GM12864 (cell line): ENCODE measurements at regions not wholly inside any gene's neighbourhood (a gene's known extent, or its start where the extent isn't known, plus 50 kb on each side); places are given as distances from the start of the nearest gene placed in this dataset.
"Not testable (repeated sequence)": the region's sequence is repeated elsewhere in the genome, so short reads cannot be mapped to it uniquely, and the experiment has no call there.

ENCODE experiments used
- DNase-seq: peaks from one replicate; pipeline ENCODE4 v3.0.0-alpha.2; 2011; ENCODE audit warnings: low read depth
- H3K4me3 ChIP-seq: 2 replicates; pipeline ENCODE4 v1.5.1; 2011; ENCODE audit warnings: mild to moderate bottlenecking, low read depth, low read length, control low read depth
- TF ChIP-seq, protein P1 (sequence below): IDR thresholded peaks from 2 replicates; pipeline ENCODE4 v1.5.1; 2011; ENCODE audit warnings: low read depth, mild to moderate bottlenecking, moderate library complexity, low read length, control low read depth, inconsistent platforms; ENCODE audit errors: missing control alignments

DNA sequence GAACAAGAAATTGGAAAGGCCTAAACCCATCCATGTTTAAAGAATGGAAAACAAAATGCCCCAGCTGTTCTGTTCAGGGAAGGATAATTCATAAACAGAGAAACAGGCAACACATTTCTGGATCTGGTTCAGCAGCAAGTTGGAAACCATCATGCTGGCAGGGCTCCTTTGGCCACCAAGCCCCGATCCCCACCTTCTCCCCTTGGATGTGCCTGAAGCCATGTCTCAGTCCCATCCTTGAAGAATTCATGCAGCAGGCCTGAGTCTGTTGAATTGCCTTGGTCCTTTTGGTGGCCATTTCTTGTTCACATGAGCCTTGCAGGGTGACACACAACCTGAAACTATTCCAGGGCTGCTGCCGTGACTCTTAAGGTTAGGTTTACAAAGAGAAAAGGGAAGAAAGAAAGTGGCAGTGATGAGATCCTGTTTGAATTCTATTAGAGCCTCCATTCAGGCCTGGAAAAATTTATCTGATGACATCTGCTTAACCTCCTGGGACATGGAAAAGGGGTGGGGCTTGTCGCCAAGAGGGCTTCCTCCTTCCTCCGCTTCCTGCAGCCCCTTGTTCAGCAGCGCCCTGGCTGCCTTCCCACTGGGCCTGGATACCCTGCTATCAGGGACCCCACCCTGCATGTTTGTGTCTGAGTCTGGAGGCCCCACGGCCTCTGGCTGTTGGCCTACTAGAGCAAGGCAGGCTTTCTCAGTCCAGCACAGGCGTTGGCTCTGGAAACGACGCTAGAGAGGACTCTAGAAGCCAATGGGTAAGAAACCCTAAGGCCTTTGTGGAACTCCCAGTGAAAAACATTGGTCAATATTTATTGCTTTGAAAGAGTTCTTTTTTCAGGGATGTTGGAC lies 341.9 kb downstream of the C12orf75 start:
- TF ChIP-seq, protein P1, sequence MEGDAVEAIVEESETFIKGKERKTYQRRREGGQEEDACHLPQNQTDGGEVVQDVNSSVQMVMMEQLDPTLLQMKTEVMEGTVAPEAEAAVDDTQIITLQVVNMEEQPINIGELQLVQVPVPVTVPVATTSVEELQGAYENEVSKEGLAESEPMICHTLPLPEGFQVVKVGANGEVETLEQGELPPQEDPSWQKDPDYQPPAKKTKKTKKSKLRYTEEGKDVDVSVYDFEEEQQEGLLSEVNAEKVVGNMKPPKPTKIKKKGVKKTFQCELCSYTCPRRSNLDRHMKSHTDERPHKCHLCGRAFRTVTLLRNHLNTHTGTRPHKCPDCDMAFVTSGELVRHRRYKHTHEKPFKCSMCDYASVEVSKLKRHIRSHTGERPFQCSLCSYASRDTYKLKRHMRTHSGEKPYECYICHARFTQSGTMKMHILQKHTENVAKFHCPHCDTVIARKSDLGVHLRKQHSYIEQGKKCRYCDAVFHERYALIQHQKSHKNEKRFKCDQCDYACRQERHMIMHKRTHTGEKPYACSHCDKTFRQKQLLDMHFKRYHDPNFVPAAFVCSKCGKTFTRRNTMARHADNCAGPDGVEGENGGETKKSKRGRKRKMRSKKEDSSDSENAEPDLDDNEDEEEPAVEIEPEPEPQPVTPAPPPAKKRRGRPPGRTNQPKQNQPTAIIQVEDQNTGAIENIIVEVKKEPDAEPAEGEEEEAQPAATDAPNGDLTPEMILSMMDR = no peak
- no peak overlapping the region for H3K4me3 ChIP-seq
- no peak for DNase-seq

DNA sequence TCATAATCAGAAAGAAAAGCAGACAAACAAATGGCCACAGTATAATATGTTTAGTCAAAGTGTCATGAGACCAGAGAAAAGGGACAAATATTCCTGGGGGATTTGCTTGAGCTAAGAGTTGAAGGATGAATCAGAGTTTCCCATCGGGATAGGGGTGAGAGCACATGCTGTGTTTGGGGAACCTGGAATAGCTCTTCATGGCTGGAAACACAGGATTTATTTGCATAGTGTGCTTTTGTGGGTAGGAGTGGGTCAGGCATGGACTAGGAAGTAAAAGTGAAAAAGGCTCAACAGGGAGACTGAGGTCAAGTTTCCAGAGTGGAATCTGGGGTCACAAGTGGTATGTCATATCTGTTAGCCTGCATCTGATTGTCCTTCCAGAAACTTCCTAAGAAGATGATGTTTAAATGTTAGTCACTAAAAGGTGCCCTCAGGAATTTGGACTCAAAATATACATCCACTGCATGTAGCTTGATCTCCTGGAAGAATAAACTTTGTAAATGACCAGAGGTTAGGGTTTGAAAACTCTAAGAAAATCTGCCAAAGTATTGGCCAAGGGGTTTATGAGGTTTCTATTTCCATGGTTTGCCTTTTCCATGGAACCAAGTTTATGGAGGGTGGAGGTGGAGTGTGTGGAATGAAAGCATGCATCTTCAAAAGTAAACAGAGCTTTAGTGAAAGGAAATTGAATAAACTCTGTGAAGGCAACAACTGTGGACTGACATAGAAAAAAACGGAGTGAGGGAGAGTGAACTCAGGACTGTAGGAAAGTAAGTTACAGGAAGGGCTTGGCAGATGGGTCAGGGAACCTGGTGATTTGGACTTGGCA lies 344.6 kb downstream of the C12orf75 start:
- no peak overlapping the region for H3K4me3 ChIP-seq
- TF ChIP-seq, protein P1 = no peak
- no peak for DNase-seq

DNA sequence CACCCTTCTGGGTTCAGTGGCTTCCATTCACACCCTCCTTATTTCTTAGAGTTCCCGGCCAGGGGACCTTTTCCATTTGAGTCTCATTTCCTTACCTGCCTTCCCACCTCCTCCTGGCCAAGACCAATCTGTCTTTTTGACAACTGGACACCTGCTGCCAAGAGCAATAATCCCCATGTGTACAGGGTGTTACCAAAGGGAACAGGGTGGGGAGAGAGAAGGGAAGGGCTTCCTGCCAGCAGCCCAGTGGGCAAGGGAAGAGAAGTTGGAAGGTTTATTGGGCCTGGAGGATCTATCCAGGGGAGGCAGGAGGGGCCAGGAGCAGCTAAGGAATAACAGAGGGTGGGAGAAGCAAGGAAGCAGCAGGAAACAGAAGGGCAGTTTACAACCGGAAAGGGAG lies 346.2 kb downstream of the C12orf75 start:
- DNase-seq = no peak

DNA sequence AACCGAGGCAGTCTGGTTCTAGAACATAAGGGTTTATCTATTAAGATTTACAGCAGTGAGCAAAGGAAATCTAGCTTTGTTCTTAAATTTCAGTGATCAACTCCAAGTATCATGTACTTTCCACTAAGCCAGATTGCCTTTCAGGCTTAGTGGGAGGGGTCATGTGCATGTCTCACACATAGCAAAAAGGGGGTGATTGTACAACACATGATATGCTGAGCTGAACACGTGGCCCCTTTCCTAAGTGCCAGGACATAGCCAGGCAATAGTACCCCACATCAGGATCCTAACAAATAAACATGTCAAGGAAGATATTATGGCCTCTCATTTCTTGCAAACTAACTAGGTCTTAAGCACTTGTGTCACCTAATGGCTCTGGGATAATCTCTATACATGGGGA lies 347.2 kb downstream of the C12orf75 start:
- no peak for DNase-seq
- H3K4me3 ChIP-seq = no peak overlapping the region
- TF ChIP-seq, protein P1 = no peak

More for the DNA sequence above, 346.2 kb downstream of the C12orf75 start:
- TF ChIP-seq, protein P1 = no peak
- H3K4me3 ChIP-seq = no peak overlapping the region

DNA sequence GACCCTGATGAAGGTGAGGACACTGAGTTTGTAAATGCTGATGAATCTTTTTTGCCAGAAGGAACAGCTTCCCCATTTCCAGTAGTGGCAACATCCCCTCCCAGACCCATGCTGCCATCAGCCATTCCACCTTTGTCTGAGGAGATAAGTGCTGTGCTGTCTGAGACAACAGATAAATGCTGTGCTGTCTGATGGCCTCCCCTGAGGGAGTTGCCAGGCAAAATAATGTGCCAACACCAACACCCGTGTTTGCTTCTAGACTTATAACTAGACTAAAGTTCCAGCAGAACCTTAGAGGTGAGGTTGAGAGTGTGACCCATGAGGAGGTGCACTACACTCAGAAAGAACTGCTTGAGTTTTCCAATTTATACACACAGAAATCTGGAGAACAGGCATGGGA lies 349.5 kb downstream of the C12orf75 start:
- no peak for DNase-seq
- TF ChIP-seq, protein P1 = no peak
- H3K4me3 ChIP-seq = no peak overlapping the region

DNA sequence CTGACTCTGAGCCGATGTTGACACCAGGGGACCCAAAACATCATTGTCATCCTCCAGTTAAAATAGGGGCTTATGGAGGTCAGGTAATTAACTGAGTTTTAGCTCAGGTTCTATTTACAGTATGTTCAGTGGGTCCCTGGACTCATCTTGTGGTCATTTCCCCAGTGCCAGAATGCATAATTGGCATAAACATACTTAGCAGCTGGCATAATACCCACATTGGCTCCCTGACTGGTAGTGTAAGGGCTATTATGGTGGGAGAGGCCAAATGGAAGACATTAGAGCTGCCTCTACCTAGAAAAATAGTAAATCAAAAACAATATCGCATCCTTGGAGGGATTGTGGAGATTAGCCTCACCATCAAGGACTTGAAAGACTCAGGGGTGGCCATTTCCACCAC lies 350.9 kb downstream of the C12orf75 start:
- H3K4me3 ChIP-seq = no peak overlapping the region
- no peak for DNase-seq
- TF ChIP-seq, protein P1 = no peak

DNA sequence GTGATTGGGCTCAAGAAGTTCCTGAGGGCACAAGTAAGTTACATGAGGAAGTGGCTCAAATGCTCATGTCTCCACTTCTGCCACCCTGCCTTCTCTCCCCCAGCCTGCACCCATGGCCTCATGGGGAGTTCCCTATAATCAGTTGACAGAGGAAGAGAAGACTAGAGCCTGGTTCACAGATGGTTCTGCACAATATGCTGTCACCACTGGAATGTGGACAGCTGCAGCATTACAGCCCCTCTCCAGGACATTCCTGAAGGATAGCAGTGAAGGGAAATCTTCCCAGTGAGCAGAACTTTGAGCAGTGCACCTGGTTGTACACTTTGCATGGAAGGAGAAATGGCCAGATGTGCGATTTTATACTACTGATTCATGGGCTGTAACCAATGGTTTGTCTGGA lies 352.3 kb downstream of the C12orf75 start:
- H3K4me3 ChIP-seq, DNase-seq: not testable (repeated sequence)

DNA sequence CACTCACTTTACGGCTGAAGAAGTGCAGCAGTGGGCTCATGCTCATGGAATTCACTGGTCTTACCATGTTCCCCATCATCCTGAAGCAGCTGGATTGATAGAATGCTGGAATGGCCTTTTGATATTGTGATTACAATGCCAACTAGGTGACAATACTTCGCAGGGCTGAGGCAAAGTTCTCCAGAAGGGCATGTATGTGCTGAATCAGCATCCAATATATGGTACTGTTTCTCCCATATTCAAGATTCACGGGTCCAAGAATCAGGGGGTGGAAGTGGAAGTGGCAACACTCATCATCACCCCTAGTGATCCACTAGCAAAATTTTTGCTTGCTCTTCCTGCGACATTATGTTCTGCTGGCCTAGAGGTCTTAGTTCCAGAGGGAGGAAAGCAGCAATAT lies 353.3 kb downstream of the C12orf75 start:
- not testable (repeated sequence) for H3K4me3 ChIP-seq

More for the DNA sequence above, 353.3 kb downstream of the C12orf75 start:
- not testable (repeated sequence) for DNase-seq
